Calu3 (cell line): ENCODE measurements at regions not wholly inside any gene's neighbourhood (a gene's known extent, or its start where the extent isn't known, plus 50 kb on each side); places are given as distances from the start of the nearest gene placed in this dataset.
"Not testable (repeated sequence)": the region's sequence is repeated elsewhere in the genome, so short reads cannot be mapped to it uniquely, and the experiment has no call there.

Experiments
- BruUV-seq: library from RNA; stranded (reverse); fragments of 400-500 nt; replicated peaks from 2 replicates; lab custom pipeline; 2021; lab: Mats Ljungman, UMichigan
- CTCF ChIA-PET: fragments of 300-600 bp; sonication (Branson Sonifier 250); formaldehyde crosslinking; loops from one replicate; lab custom pipeline; 2022; ENCODE audit warnings: antibody characterized with exemption; lab: Charles Lee
- DNase-seq: peaks from one replicate; pipeline ENCODE4 v3.0.0; 2022
- H3K27ac Mint-ChIP-seq: one replicate; pipeline ENCODE4 v1.8.0; 2022; ENCODE audit warnings: mixed read lengths; ENCODE audit not compliant: unreplicated experiment
- H3K27me3 Mint-ChIP-seq: one replicate; pipeline ENCODE4 v1.8.0; 2022; ENCODE audit warnings: mixed read lengths; ENCODE audit not compliant: unreplicated experiment
- H3K36me3 Mint-ChIP-seq: one replicate; pipeline ENCODE4 v1.8.0; 2022; ENCODE audit warnings: mild to moderate bottlenecking, moderate library complexity, mixed read lengths; ENCODE audit not compliant: insufficient read depth, unreplicated experiment
- H3K4me1 Mint-ChIP-seq: one replicate; pipeline ENCODE4 v1.8.0; 2022; ENCODE audit warnings: mild to moderate bottlenecking, low read depth, mixed read lengths; ENCODE audit not compliant: unreplicated experiment
- H3K4me3 Mint-ChIP-seq: one replicate; pipeline ENCODE4 v1.8.0; 2022; ENCODE audit warnings: mild to moderate bottlenecking, low read depth, moderate library complexity, mixed read lengths; ENCODE audit not compliant: unreplicated experiment
- H3K9me3 Mint-ChIP-seq: one replicate; pipeline ENCODE4 v1.8.0; 2022; ENCODE audit warnings: low read depth, mixed read lengths; ENCODE audit not compliant: unreplicated experiment
- CTCF ChIP-seq: fragments of 200-600 bp; IDR thresholded peaks from one replicate; pipeline ENCODE4 v1.8.0; 2022; ENCODE audit warnings: antibody characterized with exemption; ENCODE audit not compliant: unreplicated experiment
- intact Hi-C: fragments of 100-400 bp; cut with micrococcal nuclease; formaldehyde crosslinking; loops from one replicate; pipeline ENCODE4 v1.10.0; 2022; ENCODE audit not compliant: unreplicated experiment

GRCh38 chr15:84400017-84400740 is 164.6 kb downstream of the GOLGA6L4 start:
- Mint-ChIP-seq H3K4me1 (no peaks in the 10 kb centered on the region), H3K36me3 (no peaks in the 10 kb centered on the region), H3K9me3 (no peaks in the 10 kb centered on the region), H3K27ac (no peak overlapping the region), H3K27me3 (peaks cover 70% of the 10 kb centered on the region), H3K4me3 (no peak overlapping the region)
- no TSS peak for BruUV-seq
- DNase-seq = no peak
- CTCF ChIA-PET = no interaction called here
- intact Hi-C loops = no loop called here
- no peak for TF ChIP-seq CTCF

- BruUV-seq = no TSS peak
- no peaks in the 10 kb centered on the region for H3K36me3 Mint-ChIP-seq
- intact Hi-C loops = no loop called here
- no peaks in the 10 kb centered on the region for H3K9me3 Mint-ChIP-seq
- H3K27me3 Mint-ChIP-seq = peaks cover 63% of the 10 kb centered on the region
- TF ChIP-seq CTCF = no peak
- no peak overlapping the region for H3K27ac Mint-ChIP-seq
- CTCF ChIA-PET = no interaction called here
- H3K4me1 Mint-ChIP-seq = no peaks in the 10 kb centered on the region
- H3K4me3 Mint-ChIP-seq = no peak overlapping the region
- DNase-seq = no peak
Measured at GRCh38 chr15:84400820-84401219, 165.2 kb downstream of the GOLGA6L4 start.

- H3K27ac Mint-ChIP-seq, CTCF ChIA-PET: not testable (repeated sequence)
Measured at GRCh38 chr15:84401461-84401860, 165.9 kb downstream of the GOLGA6L4 start.

GRCh38 chr15:84401891-84402840 is 166.6 kb downstream of the GOLGA6L4 start:
- intact Hi-C loops, H3K4me1 Mint-ChIP-seq, DNase-seq, H3K4me3 Mint-ChIP-seq, BruUV-seq, H3K9me3 Mint-ChIP-seq, CTCF ChIA-PET, H3K27ac Mint-ChIP-seq, H3K36me3 Mint-ChIP-seq: not testable (repeated sequence)
- H3K27me3 Mint-ChIP-seq = peaks cover 50% of the 10 kb centered on the region

More at GRCh38 chr15:84401461-84401860, 165.9 kb downstream of the GOLGA6L4 start:
- H3K27me3 Mint-ChIP-seq = peaks cover 57% of the 10 kb centered on the region
- DNase-seq, intact Hi-C loops, H3K4me3 Mint-ChIP-seq, H3K36me3 Mint-ChIP-seq, BruUV-seq, H3K9me3 Mint-ChIP-seq, H3K4me1 Mint-ChIP-seq: not testable (repeated sequence)

- DNase-seq = no peak
- TF ChIP-seq CTCF = no peak
- no peak overlapping the region for H3K27ac Mint-ChIP-seq
- BruUV-seq = no TSS peak
- intact Hi-C loops = no loop called here
- H3K36me3 Mint-ChIP-seq = no peaks in the 10 kb centered on the region
- H3K9me3 Mint-ChIP-seq = no peaks in the 10 kb centered on the region
- no peaks in the 10 kb centered on the region for H3K4me1 Mint-ChIP-seq
- H3K4me3 Mint-ChIP-seq = no peak overlapping the region
- CTCF ChIA-PET = no interaction called here
- peaks cover 41% of the 10 kb centered on the region for H3K27me3 Mint-ChIP-seq
Measured at GRCh38 chr15:84402856-84403608, 167.5 kb downstream of the GOLGA6L4 start.

GRCh38 chr15:84409357-84409756 is 173.8 kb downstream of the GOLGA6L4 start:
- H3K27me3 Mint-ChIP-seq, H3K4me1 Mint-ChIP-seq, H3K36me3 Mint-ChIP-seq, DNase-seq, H3K27ac Mint-ChIP-seq, intact Hi-C loops, CTCF ChIA-PET, H3K9me3 Mint-ChIP-seq, H3K4me3 Mint-ChIP-seq, BruUV-seq: not testable (repeated sequence)
